ENCODE measurements at regions not wholly inside any gene's neighbourhood (a gene's known extent, or its start where the extent isn't known, plus 50 kb on each side); places are given as distances from the start of the nearest gene placed in this dataset.

- Histone ChIP-seq H3K36me3 (ENCODE audit: control insufficient read depth in 1 of 2, insufficient read depth in 2 of 2, low read depth in 1 of 2, low read length in 2 of 2) (no peaks in the 10 kb centered on the region), H3K4ac (ENCODE audit: low read depth in 1 of 2, low read length in 2 of 2) (no peak overlapping the region), H3K27ac (ENCODE audit: low read length, poor library complexity, severe bottlenecking) (no peak overlapping the region), H4K8ac (ENCODE audit: low read length) (no peak overlapping the region), H2BK15ac (ENCODE audit: low read depth, poor library complexity, severe bottlenecking) (no peak overlapping the region), H3K4me3 (ENCODE audit: insufficient read depth in 1 of 2, low read depth in 1 of 2, low read length in 2 of 2) (no peak overlapping the region), H3K23ac (ENCODE audit: low read length in 2 of 2) (no peak overlapping the region), H2BK12ac (ENCODE audit: low read length in 2 of 2) (no peak overlapping the region), H2AFZ (ENCODE audit: low read depth, low read length) (no peak overlapping the region), H3K79me1 (replicated peaks; ENCODE audit: low read length, poor library complexity, severe bottlenecking) (no peaks in the 10 kb centered on the region), H2BK5ac (ENCODE audit: low read depth, low read length, poor library complexity, severe bottlenecking) (no peak overlapping the region), H3K9me3 (ENCODE audit: control insufficient read depth, low read length) (no peaks in the 10 kb centered on the region), H3K14ac (ENCODE audit: low read length in 2 of 2) (no peak overlapping the region), H3K9ac (ENCODE audit: low read length) (no peak overlapping the region), H3K27me3 (ENCODE audit: control insufficient read depth in 1 of 2, insufficient read depth in 1 of 2, low read length in 2 of 2) (peaks cover 25 to 68% of the 10 kb centered on the region in 2 experiments), H4K91ac (ENCODE audit: low read length) (no peak overlapping the region), H2BK120ac (ENCODE audit: low read depth, low read length) (no peak overlapping the region), H2AK5ac (ENCODE audit: low read length, severe bottlenecking) (no peak overlapping the region), H3K4me2 (ENCODE audit: low read length, poor library complexity, severe bottlenecking) (no peak overlapping the region), H3K4me1 (ENCODE audit: control insufficient read depth, insufficient read depth, low read depth, low read length) (peaks cover 18% of the 10 kb centered on the region), H3K18ac (ENCODE audit: low read depth in 1 of 2, low read length in 2 of 2) (no peak overlapping the region)
- 73% methylated on average over 20 of the region's 20 CpGs for WGBS
- DNase-seq, result no peak
Observed at GRCh38 chr2:47653902-47654789, 83.4 kb upstream of the KCNK12 start.

GRCh38 chr2:47653036-47653435 lies 82.3 kb upstream of the KCNK12 start:
- H4K8ac ChIP-seq (ENCODE audit: low read length), result no peak overlapping the region
- no peak overlapping the region for H3K4ac ChIP-seq (ENCODE audit: low read depth in 1 of 2, low read length in 2 of 2)
- no peak overlapping the region for H3K9ac ChIP-seq (ENCODE audit: low read length)
- no peak overlapping the region for H4K91ac ChIP-seq (ENCODE audit: low read length)
- no peak overlapping the region for H3K4me3 ChIP-seq (ENCODE audit: insufficient read depth in 1 of 2, low read depth in 1 of 2, low read length in 2 of 2)
- no peaks in the 10 kb centered on the region for H3K9me3 ChIP-seq (ENCODE audit: control insufficient read depth, low read length)
- WGBS, result 92% methylated on average over 5 of the region's 6 CpGs
- H3K27ac ChIP-seq (ENCODE audit: low read length, poor library complexity, severe bottlenecking), result no peak overlapping the region
- no peak overlapping the region for H3K14ac ChIP-seq (ENCODE audit: low read length in 2 of 2)
- no peak overlapping the region for H2BK5ac ChIP-seq (ENCODE audit: low read depth, low read length, poor library complexity, severe bottlenecking)
- no peak overlapping the region for H2BK15ac ChIP-seq (ENCODE audit: low read depth, poor library complexity, severe bottlenecking)
- peaks cover 19 to 65% of the 10 kb centered on the region in 2 experiments for H3K27me3 ChIP-seq (ENCODE audit: control insufficient read depth in 1 of 2, insufficient read depth in 1 of 2, low read length in 2 of 2)
- no peak overlapping the region for H2BK12ac ChIP-seq (ENCODE audit: low read length in 2 of 2)
- peaks cover 18% of the 10 kb centered on the region for H3K4me1 ChIP-seq (ENCODE audit: control insufficient read depth, insufficient read depth, low read depth, low read length)
- H3K18ac ChIP-seq (ENCODE audit: low read depth in 1 of 2, low read length in 2 of 2), result no peak overlapping the region
- no peaks in the 10 kb centered on the region for H3K79me1 ChIP-seq (replicated peaks; ENCODE audit: low read length, poor library complexity, severe bottlenecking)
- H2AFZ ChIP-seq (ENCODE audit: low read depth, low read length), result no peak overlapping the region
- no peak overlapping the region for H2AK5ac ChIP-seq (ENCODE audit: low read length, severe bottlenecking)
- DNase-seq, result no peak
- no peak overlapping the region for H3K23ac ChIP-seq (ENCODE audit: low read length in 2 of 2)
- H2BK120ac ChIP-seq (ENCODE audit: low read depth, low read length), result no peak overlapping the region
- H3K36me3 ChIP-seq (ENCODE audit: control insufficient read depth in 1 of 2, insufficient read depth in 2 of 2, low read depth in 1 of 2, low read length in 2 of 2), result no peaks in the 10 kb centered on the region
- no peak overlapping the region for H3K4me2 ChIP-seq (ENCODE audit: low read length, poor library complexity, severe bottlenecking)

- H3K23ac ChIP-seq (ENCODE audit: low read length in 2 of 2), result no peak overlapping the region
- no peak overlapping the region for H2BK15ac ChIP-seq (ENCODE audit: low read depth, poor library complexity, severe bottlenecking)
- peaks cover 14 to 64% of the 10 kb centered on the region in 2 experiments for H3K27me3 ChIP-seq (ENCODE audit: control insufficient read depth in 1 of 2, insufficient read depth in 1 of 2, low read length in 2 of 2)
Observed at GRCh38 chr2:47652061-47652690, 81.4 kb upstream of the KCNK12 start.

GRCh38 chr2:47651296-47651695 lies 80.5 kb upstream of the KCNK12 start:
- no peak overlapping the region for H2BK120ac ChIP-seq (ENCODE audit: low read depth, low read length)
- no peak overlapping the region for H3K27ac ChIP-seq (ENCODE audit: low read length, poor library complexity, severe bottlenecking)
- no peak overlapping the region for H3K4me3 ChIP-seq (ENCODE audit: insufficient read depth in 1 of 2, low read depth in 1 of 2, low read length in 2 of 2)
- no peak for DNase-seq
- no peak overlapping the region for H3K9ac ChIP-seq (ENCODE audit: low read length)
- H2AFZ ChIP-seq (ENCODE audit: low read depth, low read length), result no peak overlapping the region
- 84% methylated on average over 5 of the region's 5 CpGs for WGBS
- H2BK12ac ChIP-seq (ENCODE audit: low read length in 2 of 2), result no peak overlapping the region
- H3K4me2 ChIP-seq (ENCODE audit: low read length, poor library complexity, severe bottlenecking), result no peak overlapping the region
- peaks cover 4% of the 10 kb centered on the region for H3K9me3 ChIP-seq (ENCODE audit: control insufficient read depth, low read length)
- H4K8ac ChIP-seq (ENCODE audit: low read length), result no peak overlapping the region
- peaks cover 14 to 60% of the 10 kb centered on the region in 2 experiments for H3K27me3 ChIP-seq (ENCODE audit: control insufficient read depth in 1 of 2, insufficient read depth in 1 of 2, low read length in 2 of 2)
- no peak overlapping the region for H2BK15ac ChIP-seq (ENCODE audit: low read depth, poor library complexity, severe bottlenecking)
- peaks cover 14% of the 10 kb centered on the region for H3K4me1 ChIP-seq (ENCODE audit: control insufficient read depth, insufficient read depth, low read depth, low read length)
- H3K36me3 ChIP-seq (ENCODE audit: control insufficient read depth in 1 of 2, insufficient read depth in 2 of 2, low read depth in 1 of 2, low read length in 2 of 2), result no peaks in the 10 kb centered on the region
- no peak overlapping the region for H4K91ac ChIP-seq (ENCODE audit: low read length)
- no peak overlapping the region for H3K4ac ChIP-seq (ENCODE audit: low read depth in 1 of 2, low read length in 2 of 2)
- H2AK5ac ChIP-seq (ENCODE audit: low read length, severe bottlenecking), result no peak overlapping the region
- no peak overlapping the region for H2BK5ac ChIP-seq (ENCODE audit: low read depth, low read length, poor library complexity, severe bottlenecking)
- no peak overlapping the region for H3K14ac ChIP-seq (ENCODE audit: low read length in 2 of 2)
- H3K79me1 ChIP-seq (replicated peaks; ENCODE audit: low read length, poor library complexity, severe bottlenecking), result no peaks in the 10 kb centered on the region
- H3K23ac ChIP-seq (ENCODE audit: low read length in 2 of 2), result no peak overlapping the region
- no peak overlapping the region for H3K18ac ChIP-seq (ENCODE audit: low read depth in 1 of 2, low read length in 2 of 2)

More at GRCh38 chr2:47652061-47652690, 81.4 kb upstream of the KCNK12 start:
- H3K36me3 ChIP-seq (ENCODE audit: control insufficient read depth in 1 of 2, insufficient read depth in 2 of 2, low read depth in 1 of 2, low read length in 2 of 2), result no peaks in the 10 kb centered on the region
- no peak overlapping the region for H2BK120ac ChIP-seq (ENCODE audit: low read depth, low read length)
- H4K91ac ChIP-seq (ENCODE audit: low read length), result no peak overlapping the region
- no peak overlapping the region for H4K8ac ChIP-seq (ENCODE audit: low read length)
- no peak overlapping the region for H2AK5ac ChIP-seq (ENCODE audit: low read length, severe bottlenecking)
- H3K4me3 ChIP-seq (ENCODE audit: insufficient read depth in 1 of 2, low read depth in 1 of 2, low read length in 2 of 2), result no peak overlapping the region
- no peak overlapping the region for H3K4me2 ChIP-seq (ENCODE audit: low read length, poor library complexity, severe bottlenecking)
- no peak overlapping the region for H3K14ac ChIP-seq (ENCODE audit: low read length in 2 of 2)
- H3K4ac ChIP-seq (ENCODE audit: low read depth in 1 of 2, low read length in 2 of 2), result no peak overlapping the region
- peaks cover 17% of the 10 kb centered on the region for H3K4me1 ChIP-seq (ENCODE audit: control insufficient read depth, insufficient read depth, low read depth, low read length)
- no peaks in the 10 kb centered on the region for H3K79me1 ChIP-seq (replicated peaks; ENCODE audit: low read length, poor library complexity, severe bottlenecking)
- no peak overlapping the region for H3K27ac ChIP-seq (ENCODE audit: low read length, poor library complexity, severe bottlenecking)
- H3K18ac ChIP-seq (ENCODE audit: low read depth in 1 of 2, low read length in 2 of 2), result no peak overlapping the region
- no peak overlapping the region for H3K9ac ChIP-seq (ENCODE audit: low read length)
- H2BK12ac ChIP-seq (ENCODE audit: low read length in 2 of 2), result no peak overlapping the region
- WGBS, result 92% methylated on average over 10 of the region's 10 CpGs
- peaks cover 3% of the 10 kb centered on the region for H3K9me3 ChIP-seq (ENCODE audit: control insufficient read depth, low read length)
- no peak overlapping the region for H2BK5ac ChIP-seq (ENCODE audit: low read depth, low read length, poor library complexity, severe bottlenecking)
- DNase-seq, result no peak
- no peak overlapping the region for H2AFZ ChIP-seq (ENCODE audit: low read depth, low read length)
